OCI-LY3 (cell line): ENCODE measurements at regions not wholly inside any gene's neighbourhood (a gene's known extent, or its start where the extent isn't known, plus 50 kb on each side); places are given as distances from the start of the nearest gene placed in this dataset.

Source experiments
- H2AFZ ChIP-seq: fragments of 200-600, 300-600 bp; shearing (Covaris generic); 2 replicates; pipeline ENCODE4 v1.6.0; 2014; ENCODE audit warnings: antibody characterized with exemption, low read depth, low read length
- H3K27ac ChIP-seq: fragments of 200-600, 300-600 bp; sonication (generic); 2 replicates; pipeline ENCODE4 v1.5.1; 2014; ENCODE audit warnings: mild to moderate bottlenecking, low read length, moderate library complexity, mixed read lengths
- H3K27me3 ChIP-seq: fragments of 200-600, 300-600 bp; sonication (generic); 2 replicates; pipeline ENCODE4 v1.6.1; 2014; ENCODE audit warnings: low read depth, low read length, mixed read lengths
- H3K36me3 ChIP-seq: fragments of 200-600, 300-600 bp; sonication (generic); replicated peaks from 2 replicates; pipeline ENCODE3; 2014; ENCODE audit warnings: low read depth, low read length, mixed read lengths
- H3K4me1 ChIP-seq: fragments of 300-600, 200-600 bp; sonication (generic); 2 replicates; pipeline ENCODE4 v1.6.1; 2014; ENCODE audit warnings: low read length, mixed read lengths
- H3K4me2 ChIP-seq: fragments of 200-600, 300-600 bp; sonication (generic); 2 replicates; pipeline ENCODE4 v1.6.1; 2014; ENCODE audit warnings: low read length, mixed read lengths
- H3K4me3 ChIP-seq: fragments of 300-600, 200-600 bp; sonication (generic); 2 replicates; pipeline ENCODE4 v1.5.1; 2014; ENCODE audit warnings: antibody characterized with exemption, mild to moderate bottlenecking, low read length, moderate library complexity
- H3K79me2 ChIP-seq: fragments of 300-600, 200-600 bp; shearing (Covaris generic); 2 replicates; pipeline ENCODE4 v1.6.1; 2014; ENCODE audit warnings: mild to moderate bottlenecking, low read length, mixed read lengths
- H3K9ac ChIP-seq: fragments of 300-600, 200-600 bp; shearing (Covaris generic); 2 replicates; pipeline ENCODE4 v1.6.0; 2014; ENCODE audit warnings: mild to moderate bottlenecking, low read length, moderate library complexity
- H3K9me3 ChIP-seq: fragments of 200-600, 300-600 bp; shearing (Covaris generic); 2 replicates; pipeline ENCODE4 v1.6.1; 2014; ENCODE audit warnings: low read length, mixed read lengths; ENCODE audit not compliant: insufficient read depth
- H4K20me1 ChIP-seq: fragments of 200-600, 300-600 bp; sonication (generic); 2 replicates; pipeline ENCODE4 v1.6.1; 2016; ENCODE audit warnings: low read length, mixed read lengths; ENCODE audit not compliant: insufficient read depth
- CTCF ChIP-seq: fragments of 200-600, 300-600 bp; sonication (generic); IDR thresholded peaks from 2 replicates; pipeline ENCODE4 v1.5.1; 2014; ENCODE audit warnings: antibody characterized with exemption, low read length, low read depth
- EZH2phosphoT487 ChIP-seq: fragments of 200-600 bp; shearing (Covaris generic); IDR thresholded peaks from 2 replicates; pipeline ENCODE4 v1.6.1; 2018; ENCODE audit warnings: antibody characterized with exemption, mixed run types, low read depth

- Histone ChIP-seq H3K4me3 (no peak overlapping the region), H2AFZ (no peak overlapping the region), H3K9ac (no peak overlapping the region), H3K4me2 (no peak overlapping the region), H3K79me2 (no peaks in the 10 kb centered on the region), H3K4me1 (no peaks in the 10 kb centered on the region), H4K20me1 (no peaks in the 10 kb centered on the region), H3K36me3 (no peaks in the 10 kb centered on the region), H3K27me3 (no peaks in the 10 kb centered on the region), H3K9me3 (no peaks in the 10 kb centered on the region), H3K27ac (no peak overlapping the region)
- TF ChIP-seq CTCF (no peak), EZH2phosphoT487 (no peak)
These were observed 299.5 kb downstream of the PAX1 start for GRCh38 chr20:22004946-22005345.

GRCh38 chr20:22003680-22004079 is 298.2 kb downstream of the PAX1 start:
- no peak overlapping the region for H3K9ac ChIP-seq
- no peak for TF ChIP-seq CTCF
- TF ChIP-seq EZH2phosphoT487, result no peak
- no peaks in the 10 kb centered on the region for H3K36me3 ChIP-seq
- no peak overlapping the region for H3K4me3 ChIP-seq
- H3K27me3 ChIP-seq, result no peaks in the 10 kb centered on the region
- no peak overlapping the region for H2AFZ ChIP-seq
- no peak overlapping the region for H3K27ac ChIP-seq
- no peaks in the 10 kb centered on the region for H3K79me2 ChIP-seq
- H4K20me1 ChIP-seq, result no peaks in the 10 kb centered on the region
- no peaks in the 10 kb centered on the region for H3K4me1 ChIP-seq
- no peak overlapping the region for H3K4me2 ChIP-seq
- no peaks in the 10 kb centered on the region for H3K9me3 ChIP-seq

GRCh38 chr20:22001886-22002285 is 296.4 kb downstream of the PAX1 start:
- Histone ChIP-seq H3K4me2 (no peak overlapping the region), H3K36me3 (no peaks in the 10 kb centered on the region), H3K4me3 (no peak overlapping the region), H2AFZ (no peak overlapping the region), H4K20me1 (no peaks in the 10 kb centered on the region), H3K9ac (no peak overlapping the region), H3K4me1 (no peaks in the 10 kb centered on the region), H3K79me2 (no peaks in the 10 kb centered on the region), H3K27me3 (no peaks in the 10 kb centered on the region), H3K27ac (no peak overlapping the region), H3K9me3 (no peaks in the 10 kb centered on the region)
- TF ChIP-seq CTCF (no peak), EZH2phosphoT487 (no peak)

- Histone ChIP-seq H4K20me1 (no peaks in the 10 kb centered on the region), H3K9me3 (no peaks in the 10 kb centered on the region), H3K79me2 (no peaks in the 10 kb centered on the region), H3K9ac (no peak overlapping the region), H3K4me2 (no peak overlapping the region), H2AFZ (no peak overlapping the region), H3K27me3 (no peaks in the 10 kb centered on the region), H3K4me3 (no peak overlapping the region), H3K36me3 (no peaks in the 10 kb centered on the region), H3K27ac (no peak overlapping the region), H3K4me1 (no peaks in the 10 kb centered on the region)
- TF ChIP-seq CTCF, result no peak
- no peak for TF ChIP-seq EZH2phosphoT487
These were observed 290.0 kb downstream of the PAX1 start for GRCh38 chr20:21995461-21995860.
